22Rv1 (cell line): ENCODE measurements at regions not wholly inside any gene's neighbourhood (a gene's known extent, or its start where the extent isn't known, plus 50 kb on each side); places are given as distances from the start of the nearest gene placed in this dataset.

Experiments used
- CTCF ChIP-seq: fragments of 450-650 bp; IDR thresholded peaks from 2 replicates; pipeline ENCODE4 v1.5.1; 2017; ENCODE audit warnings: mild to moderate bottlenecking
- ZFX ChIP-seq: fragments of 450-650 bp; IDR thresholded peaks from 2 replicates; pipeline ENCODE4 v1.6.1; 2017; ENCODE audit warnings: antibody characterized with exemption, borderline replicate concordance

- TF ChIP-seq CTCF (no peak), ZFX (no peak)
Measured at GRCh38 chr5:162496100-162496808, 428.7 kb downstream of the GABRG2 start.
